ENCODE measurements at regions not wholly inside any gene's neighbourhood (a gene's known extent, or its start where the extent isn't known, plus 50 kb on each side); places are given as distances from the start of the nearest gene placed in this dataset.

DNA sequence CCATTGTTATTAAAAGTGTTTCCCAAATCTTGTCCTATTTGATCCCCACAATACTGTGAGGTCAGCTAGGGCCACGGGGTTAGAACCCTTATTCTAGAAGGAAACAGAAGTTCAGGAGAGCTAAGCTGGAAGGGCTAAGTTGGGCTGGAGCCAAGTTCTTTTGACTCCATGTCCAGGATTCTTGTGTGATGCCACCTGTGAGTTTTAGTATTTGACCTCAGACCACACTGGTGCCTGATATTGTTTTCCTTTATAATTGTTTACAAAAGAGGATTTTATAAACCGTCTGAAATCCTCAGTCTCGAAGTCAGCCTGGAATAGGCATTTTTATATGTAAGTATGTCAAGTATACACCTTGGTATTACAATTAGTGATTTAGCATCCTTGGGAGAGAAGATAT lies 332.7 kb downstream of the CBLN1 start:
- peaks cover 1% of the 10 kb centered on the region for H3K36me3 Mint-ChIP-seq
- H3K4me3 Mint-ChIP-seq, result no peak overlapping the region
- H3K4me1 Mint-ChIP-seq, result no peaks in the 10 kb centered on the region
- H3K27me3 Mint-ChIP-seq, result peaks cover 3% of the 10 kb centered on the region
- no peak overlapping the region for H3K27ac Mint-ChIP-seq
- H3K9me3 Mint-ChIP-seq, result peaks cover 21% of the 10 kb centered on the region

- H3K36me3 Mint-ChIP-seq, result peaks cover 1% of the 10 kb centered on the region
- H3K4me1 Mint-ChIP-seq, result no peaks in the 10 kb centered on the region
- no peak overlapping the region for H3K27ac Mint-ChIP-seq
- no peak overlapping the region for H3K4me3 Mint-ChIP-seq
- peaks cover 17% of the 10 kb centered on the region for H3K9me3 Mint-ChIP-seq
- peaks cover 3% of the 10 kb centered on the region for H3K27me3 Mint-ChIP-seq
Measured at GRCh38 chr16:48947371-48947713, 334.3 kb downstream of the CBLN1 start.

DNA sequence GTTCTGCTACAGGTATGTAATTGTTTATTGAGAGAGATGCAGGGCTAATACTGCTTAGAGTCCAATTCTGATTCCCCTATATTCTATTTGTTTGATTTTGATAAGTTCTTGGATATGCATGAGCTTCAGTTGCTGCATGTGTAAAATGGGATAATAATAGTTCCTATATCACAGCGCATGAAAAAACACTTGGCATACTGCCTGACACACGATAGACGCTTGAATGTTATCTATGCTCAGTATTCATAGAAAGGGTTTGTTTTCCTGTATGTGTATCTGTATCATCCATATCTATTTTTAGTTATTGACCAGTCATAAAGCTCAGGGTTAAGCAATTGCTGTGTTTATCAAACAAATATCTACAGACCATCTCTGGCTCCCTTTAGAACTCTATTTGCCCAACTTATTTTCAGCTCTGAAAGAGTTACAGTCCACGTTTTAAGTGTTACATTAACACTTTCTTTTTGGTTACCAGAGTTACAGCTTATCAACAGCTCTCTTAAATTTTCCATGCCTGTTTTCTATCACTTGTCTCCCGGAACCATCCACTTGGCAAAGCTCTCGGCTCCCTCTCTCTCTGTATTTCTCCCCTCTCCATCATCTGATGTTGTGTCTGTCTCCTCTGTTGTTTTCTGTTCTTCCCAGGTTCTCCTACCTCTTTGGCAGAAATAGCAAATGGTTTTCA lies 334.8 kb downstream of the CBLN1 start:
- Mint-ChIP-seq H3K9me3 (peaks cover 17% of the 10 kb centered on the region), H3K27ac (no peak overlapping the region), H3K27me3 (peaks cover 3% of the 10 kb centered on the region), H3K4me3 (no peak overlapping the region), H3K4me1 (no peaks in the 10 kb centered on the region), H3K36me3 (peaks cover 1% of the 10 kb centered on the region)

DNA sequence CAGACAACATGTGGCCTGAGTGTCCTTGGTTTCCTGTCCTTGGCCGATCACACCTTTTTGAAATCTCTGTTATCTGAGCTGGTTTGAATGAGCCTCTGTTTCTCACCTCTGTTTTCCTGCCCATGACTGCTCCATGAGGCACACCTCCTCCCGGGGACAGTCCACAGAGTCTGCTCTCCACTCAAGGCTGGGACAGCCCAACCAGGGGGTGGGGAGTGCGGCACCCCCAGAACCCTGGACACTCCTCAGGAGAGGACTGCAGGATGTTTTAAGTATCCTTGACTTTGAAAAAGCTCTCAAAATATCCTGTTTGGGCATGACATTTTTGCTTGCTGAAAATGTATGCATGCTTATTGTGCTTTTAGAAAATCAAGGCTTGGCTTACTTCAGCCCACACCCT lies 333.0 kb upstream of the N4BP1 start:
- Mint-ChIP-seq H3K36me3 (no peaks in the 10 kb centered on the region), H3K4me3 (no peak overlapping the region), H3K27ac (no peak overlapping the region), H3K4me1 (no peaks in the 10 kb centered on the region), H3K27me3 (peaks cover 3% of the 10 kb centered on the region), H3K9me3 (peaks cover 5% of the 10 kb centered on the region)

DNA sequence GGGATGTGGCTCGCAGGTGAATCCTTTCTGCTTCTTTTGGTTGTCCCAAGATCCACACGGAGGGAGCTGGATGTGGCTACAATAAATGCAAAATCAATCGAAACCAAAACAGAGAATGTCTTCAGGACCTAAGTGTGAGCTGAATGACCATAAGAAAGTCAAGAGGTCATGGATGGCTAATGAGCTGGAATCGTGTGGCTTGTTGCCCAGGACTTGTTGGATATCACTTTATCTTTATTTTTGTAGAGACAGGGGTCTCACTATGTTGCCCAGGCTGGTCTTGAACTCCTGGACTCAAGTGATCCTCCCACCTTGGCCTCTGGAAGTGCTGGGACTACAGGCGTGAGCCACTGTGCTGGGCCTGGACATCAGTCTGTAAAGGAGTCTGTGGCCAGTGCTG lies 326.8 kb upstream of the N4BP1 start:
- no peaks in the 10 kb centered on the region for H3K36me3 Mint-ChIP-seq
- H3K9me3 Mint-ChIP-seq, result no peaks in the 10 kb centered on the region
- no peak overlapping the region for H3K4me3 Mint-ChIP-seq
- H3K4me1 Mint-ChIP-seq, result no peaks in the 10 kb centered on the region
- no peaks in the 10 kb centered on the region for H3K27me3 Mint-ChIP-seq
- no peak overlapping the region for H3K27ac Mint-ChIP-seq

- Mint-ChIP-seq H3K4me3 (no peak overlapping the region), H3K9me3 (no peaks in the 10 kb centered on the region), H3K27ac (no peak overlapping the region), H3K27me3 (no peaks in the 10 kb centered on the region), H3K4me1 (no peaks in the 10 kb centered on the region), H3K36me3 (no peaks in the 10 kb centered on the region)
Measured at GRCh38 chr16:48932216-48932855, 322.4 kb upstream of the N4BP1 start.

DNA sequence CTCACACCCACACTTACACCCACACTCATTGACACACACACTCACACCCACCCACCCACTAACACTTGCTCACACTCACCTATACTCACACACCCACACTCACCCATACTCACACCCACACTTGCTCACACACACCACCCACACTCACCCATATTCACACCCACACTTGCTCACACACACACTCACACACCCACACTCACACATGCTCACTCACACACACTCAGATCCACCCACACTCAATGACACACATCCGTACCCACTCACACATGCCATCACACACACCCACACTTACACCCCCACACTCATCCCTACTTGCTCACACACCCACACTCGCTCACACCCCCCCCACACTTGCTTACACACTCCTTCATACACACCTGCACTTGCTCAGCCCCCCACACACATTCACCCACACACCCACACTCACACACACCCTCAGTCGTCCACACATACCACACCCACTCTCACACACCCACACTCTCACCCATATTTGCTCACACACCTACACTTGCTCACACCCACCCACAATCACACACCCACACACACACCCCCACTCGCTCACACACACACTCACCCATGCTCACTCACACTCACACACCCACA lies 321.1 kb upstream of the N4BP1 start:
- no peaks in the 10 kb centered on the region for H3K9me3 Mint-ChIP-seq
- H3K36me3 Mint-ChIP-seq, result no peaks in the 10 kb centered on the region
- no peak overlapping the region for H3K4me3 Mint-ChIP-seq
- H3K27ac Mint-ChIP-seq, result no peak overlapping the region
- no peaks in the 10 kb centered on the region for H3K27me3 Mint-ChIP-seq
- no peaks in the 10 kb centered on the region for H3K4me1 Mint-ChIP-seq

GRCh38 chr16:48919791-48920190 lies 309.8 kb upstream of the N4BP1 start:
- Mint-ChIP-seq H3K4me3 (no peak overlapping the region), H3K9me3 (peaks cover 6% of the 10 kb centered on the region), H3K36me3 (no peaks in the 10 kb centered on the region), H3K4me1 (no peaks in the 10 kb centered on the region), H3K27ac (no peak overlapping the region), H3K27me3 (no peaks in the 10 kb centered on the region)

DNA sequence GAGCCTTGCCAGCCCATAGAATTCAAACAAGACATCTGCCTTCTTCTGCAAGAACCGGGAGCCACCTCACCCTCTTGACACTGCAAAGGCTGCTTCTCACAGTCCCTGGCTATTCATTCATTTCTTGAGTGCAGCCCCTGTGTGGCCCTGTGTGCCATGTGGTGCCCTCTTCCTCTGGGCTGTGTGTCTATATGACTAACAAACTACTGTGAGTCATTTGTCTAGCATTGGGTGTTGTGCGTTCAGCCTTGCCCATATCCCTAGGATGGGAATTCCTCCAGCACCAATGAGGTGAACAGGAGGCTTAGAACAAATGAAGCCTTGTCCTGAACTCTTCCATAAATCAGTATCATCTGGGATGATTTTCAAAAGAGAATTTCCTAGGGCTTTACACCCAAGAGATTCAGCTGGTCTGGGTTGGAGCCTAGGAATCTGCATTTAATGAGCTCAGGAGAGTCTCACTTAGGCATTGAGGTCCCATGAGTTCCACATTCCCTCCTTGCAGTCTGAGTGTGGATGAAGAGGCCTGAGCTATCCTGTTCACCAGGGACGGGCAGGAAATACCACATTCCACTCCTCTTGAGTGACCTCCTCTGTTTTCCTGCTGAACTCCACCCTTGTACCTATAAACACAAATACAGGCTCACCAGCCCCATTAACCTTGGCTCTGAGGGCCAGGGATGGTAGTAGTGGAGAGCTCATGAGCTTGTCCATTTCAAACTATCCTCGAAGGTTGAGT lies 308.7 kb upstream of the N4BP1 start:
- Mint-ChIP-seq H3K4me1 (no peaks in the 10 kb centered on the region), H3K36me3 (no peaks in the 10 kb centered on the region), H3K4me3 (no peak overlapping the region), H3K9me3 (peaks cover 6% of the 10 kb centered on the region), H3K27ac (no peak overlapping the region), H3K27me3 (no peaks in the 10 kb centered on the region)

GRCh38 chr16:48916566-48916965 lies 306.6 kb upstream of the N4BP1 start:
- Mint-ChIP-seq H3K27ac (no peak overlapping the region), H3K27me3 (peaks cover 2% of the 10 kb centered on the region), H3K36me3 (no peaks in the 10 kb centered on the region), H3K4me1 (no peaks in the 10 kb centered on the region), H3K4me3 (no peak overlapping the region), H3K9me3 (peaks cover 6% of the 10 kb centered on the region)

GRCh38 chr16:48914070-48914469 lies 304.1 kb upstream of the N4BP1 start:
- Mint-ChIP-seq H3K4me3 (no peak overlapping the region), H3K4me1 (no peaks in the 10 kb centered on the region), H3K27me3 (peaks cover 4% of the 10 kb centered on the region), H3K9me3 (peaks cover 6% of the 10 kb centered on the region), H3K36me3 (no peaks in the 10 kb centered on the region), H3K27ac (no peak overlapping the region)

DNA sequence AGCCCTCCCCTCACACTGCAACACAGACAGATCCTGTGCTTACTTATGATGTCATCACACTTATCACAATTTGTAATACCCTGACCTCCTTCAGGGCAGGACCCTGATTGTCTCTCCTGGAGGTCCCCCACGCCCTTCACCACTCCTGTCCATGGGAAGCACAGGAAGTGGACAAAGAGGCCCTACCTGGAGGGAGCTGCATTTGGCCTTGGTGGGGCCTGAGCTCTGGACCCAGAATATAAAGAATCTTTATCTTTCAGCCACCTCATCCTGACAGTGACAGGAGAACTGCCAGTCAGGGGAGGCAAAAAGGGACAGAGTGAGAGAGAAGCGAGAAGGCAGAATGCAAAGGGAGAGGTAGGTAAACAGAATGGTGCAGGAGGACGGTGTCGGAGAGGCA lies 303.4 kb upstream of the N4BP1 start:
- no peaks in the 10 kb centered on the region for H3K36me3 Mint-ChIP-seq
- H3K4me1 Mint-ChIP-seq, result no peaks in the 10 kb centered on the region
- no peak overlapping the region for H3K4me3 Mint-ChIP-seq
- H3K27me3 Mint-ChIP-seq, result peaks cover 4% of the 10 kb centered on the region
- peaks cover 6% of the 10 kb centered on the region for H3K9me3 Mint-ChIP-seq
- H3K27ac Mint-ChIP-seq, result no peak overlapping the region

DNA sequence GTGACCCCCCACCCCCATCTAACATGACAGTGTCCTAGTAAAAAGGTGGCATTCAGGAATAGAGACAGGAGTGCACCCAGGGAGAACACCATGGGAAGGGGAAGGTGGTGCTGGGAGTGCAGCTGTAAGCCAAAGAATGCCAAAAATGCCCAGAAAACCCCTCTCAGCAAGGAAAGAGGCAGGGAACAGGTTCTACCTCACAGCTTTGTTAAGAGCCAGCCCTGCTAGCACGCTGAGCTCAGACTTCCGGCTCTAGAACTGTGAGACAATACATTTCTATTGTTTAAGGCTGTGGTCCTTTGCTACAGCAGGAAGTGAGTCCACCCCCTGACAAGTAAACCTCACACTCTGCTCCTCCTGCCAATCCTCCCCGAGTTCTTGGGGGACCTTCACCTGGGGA lies 302.4 kb upstream of the N4BP1 start:
- Mint-ChIP-seq H3K4me3 (no peak overlapping the region), H3K9me3 (peaks cover 6% of the 10 kb centered on the region), H3K36me3 (no peaks in the 10 kb centered on the region), H3K4me1 (no peaks in the 10 kb centered on the region), H3K27me3 (peaks cover 4% of the 10 kb centered on the region), H3K27ac (no peak overlapping the region)

- H3K27ac Mint-ChIP-seq, result no peak overlapping the region
Measured at GRCh38 chr16:48911700-48912099, 301.7 kb upstream of the N4BP1 start.

GRCh38 chr16:48910214-48910613 lies 300.2 kb upstream of the N4BP1 start:
- H3K4me1 Mint-ChIP-seq, result no peaks in the 10 kb centered on the region
- no peak overlapping the region for H3K27ac Mint-ChIP-seq
- no peaks in the 10 kb centered on the region for H3K9me3 Mint-ChIP-seq
- H3K36me3 Mint-ChIP-seq, result no peaks in the 10 kb centered on the region
- H3K4me3 Mint-ChIP-seq, result no peak overlapping the region
- peaks cover 4% of the 10 kb centered on the region for H3K27me3 Mint-ChIP-seq

More at GRCh38 chr16:48911700-48912099, 301.7 kb upstream of the N4BP1 start:
- no peaks in the 10 kb centered on the region for H3K4me1 Mint-ChIP-seq
- H3K27me3 Mint-ChIP-seq, result peaks cover 4% of the 10 kb centered on the region
- no peak overlapping the region for H3K4me3 Mint-ChIP-seq
- H3K9me3 Mint-ChIP-seq, result peaks cover 6% of the 10 kb centered on the region
- H3K36me3 Mint-ChIP-seq, result no peaks in the 10 kb centered on the region

DNA sequence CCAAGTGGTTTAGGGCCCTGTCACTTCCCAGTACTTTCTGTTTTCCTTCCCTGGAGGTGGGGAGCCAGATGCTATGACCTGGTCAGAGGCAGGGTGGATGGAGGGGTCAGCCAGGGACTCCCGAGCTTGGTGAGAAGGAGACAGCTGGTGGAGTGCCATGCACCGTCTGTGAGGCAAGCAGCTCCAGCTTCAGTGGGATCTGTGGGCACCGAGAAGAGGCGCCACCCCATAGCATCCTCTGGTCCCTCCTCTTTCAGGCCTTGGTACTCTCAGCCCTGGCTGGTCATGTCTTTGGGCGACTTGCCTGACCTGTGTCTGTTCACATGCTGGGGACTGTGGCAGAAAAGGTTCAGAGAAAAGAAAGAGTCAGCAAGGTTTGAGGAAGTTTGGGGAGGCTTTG lies 299.3 kb upstream of the N4BP1 start:
- no peaks in the 10 kb centered on the region for H3K9me3 Mint-ChIP-seq
- H3K27me3 Mint-ChIP-seq, result peaks cover 4% of the 10 kb centered on the region
- H3K4me1 Mint-ChIP-seq, result no peaks in the 10 kb centered on the region
- no peak overlapping the region for H3K4me3 Mint-ChIP-seq
- no peaks in the 10 kb centered on the region for H3K36me3 Mint-ChIP-seq
- no peak overlapping the region for H3K27ac Mint-ChIP-seq

All from activated naive CD4-positive, alpha-beta T cell treated with anti-CD3 and anti-CD28 coated beads, Interleukin-2, amount 50 U/mL, for 24 hours (primary cell).